Peyer's patch (tissue), 4 donors: ENCODE measurements at regions not wholly inside any gene's neighbourhood (a gene's known extent, or its start where the extent isn't known, plus 50 kb on each side); places are given as distances from the start of the nearest gene placed in this dataset.

Experiments used
- CTCF ChIP-seq, 6 experiments: fragments of 450-650 bp in 4 of 6; fragments of 200-600 bp in 2 of 6; sonication (generic) in 1 of 6; IDR thresholded peaks; one replicate each; pipeline ENCODE4 v1.5.1; 2017 to 2019; ENCODE audit warnings: antibody characterized with exemption in 6 of 6, mild to moderate bottlenecking in 3 of 6, moderate library complexity in 1 of 6
- POLR2A ChIP-seq, 2 donors: fragments of 450-650 bp; IDR thresholded peaks; one replicate each; pipeline ENCODE4 v1.5.1; 2017; ENCODE audit warnings: antibody characterized with exemption in 2 of 2, mild to moderate bottlenecking in 2 of 2, moderate library complexity in 2 of 2

- TF ChIP-seq CTCF (IDR thresholded peaks at IDR 0.05) (no peak), POLR2A (IDR thresholded peaks at IDR 0.05) (no peak)
Observed at GRCh38 chr10:85224366-85224940, 896.1 kb downstream of the CCSER2 start.
